Endothelial cell of umbilical vein (primary cell): ENCODE measurements at regions not wholly inside any gene's neighbourhood (a gene's known extent, or its start where the extent isn't known, plus 50 kb on each side); places are given as distances from the start of the nearest gene placed in this dataset.

ENCODE experiments used
- BruUV-seq: library from RNA; stranded (reverse); fragments of 400-500 nt; replicated peaks from 2 replicates; lab custom pipeline; 2021; lab: Mats Ljungman, UMichigan
- CTCF ChIA-PET: fragments of 300-600, 350-600 bp; sonication (Branson Sonifier 250); formaldehyde crosslinking; loops from one replicate; lab custom pipeline; 2021; ENCODE audit warnings: antibody characterized with exemption, inconsistent platforms; lab: Charles Lee
- POLR2A ChIA-PET: fragments of 300-600, 350-600 bp; sonication (Branson Sonifier 250); formaldehyde crosslinking; loops from one replicate; lab custom pipeline; 2021; ENCODE audit warnings: antibody characterized with exemption, inconsistent platforms; lab: Charles Lee
- DNase-seq: peaks from one replicate; pipeline ENCODE4 v3.0.0-alpha.2; 2011; ENCODE audit warnings: low read depth, low spot score
- FAIRE-seq: peaks from 2 replicates; lab custom pipeline; 2011; peaks lifted over from hg19 to GRCh38; lab: Jason Lieb, UNC
- H2AFZ ChIP-seq: 2 replicates; pipeline ENCODE4 v1.6.0; 2012; ENCODE audit warnings: low read depth, low read length, control low read depth, inconsistent platforms
- H3K27ac ChIP-seq: 2 replicates; pipeline ENCODE4 v1.5.1; 2011; ENCODE audit warnings: low read depth, mild to moderate bottlenecking, control low read depth, low read length, moderate library complexity; ENCODE audit not compliant: insufficient read depth
- H3K27me3 ChIP-seq, 2 experiments: 2 replicates each; pipeline versions ENCODE4 v1.6.0 to v1.6.1; 2011; ENCODE audit warnings: low read length in 2 of 2, mixed read lengths in 1 of 2; ENCODE audit not compliant: control insufficient read depth in 2 of 2, insufficient read depth in 2 of 2
- H3K36me3 ChIP-seq, 2 experiments: 2 replicates in 1 of 2; 3 replicates in 1 of 2; pipeline ENCODE4 v1.5.1; 2011; ENCODE audit warnings: low read length in 2 of 2, mild to moderate bottlenecking in 1 of 2, moderate library complexity in 1 of 2; ENCODE audit not compliant: control insufficient read depth in 2 of 2, insufficient read depth in 2 of 2; ENCODE audit errors: extremely low read depth in 1 of 2
- H3K4me1 ChIP-seq: 3 replicates; pipeline ENCODE4 v1.5.1; 2011; ENCODE audit warnings: mild to moderate bottlenecking, low read length; ENCODE audit not compliant: control insufficient read depth, insufficient read depth; ENCODE audit errors: extremely low read depth
- H3K4me2 ChIP-seq: 2 replicates; pipeline ENCODE4 v1.6.1; 2011; ENCODE audit warnings: low read length, control low read depth, mixed read lengths; ENCODE audit not compliant: insufficient read depth
- H3K4me3 ChIP-seq, 3 experiments: fragments of 200-600 bp in 1 of 3; sonication (generic), shearing (Covaris generic) in 1 of 3; replicated peaks in 1 of 3; 2 replicates each; pipeline ENCODE4 v1.5.1; 2011 to 2016; ENCODE audit warnings: control low read depth in 3 of 3, low read length in 3 of 3, mild to moderate bottlenecking in 2 of 3, inconsistent platforms in 1 of 3, low read depth in 1 of 3, moderate library complexity in 1 of 3; ENCODE audit not compliant: insufficient read depth in 1 of 3
- H3K79me2 ChIP-seq: 2 replicates; pipeline ENCODE4 v1.6.0; 2012; ENCODE audit warnings: low read length, inconsistent platforms; ENCODE audit not compliant: control insufficient read depth, insufficient read depth
- H3K9ac ChIP-seq: replicated peaks from 2 replicates; pipeline ENCODE3; 2011; ENCODE audit warnings: low read length, control low read depth; ENCODE audit not compliant: insufficient read depth; ENCODE audit errors: extremely low read depth
- H3K9me1 ChIP-seq: replicated peaks from 3 replicates; pipeline ENCODE4 v1.6.0; 2011; ENCODE audit warnings: mild to moderate bottlenecking, low read length; ENCODE audit not compliant: control insufficient read depth, insufficient read depth; ENCODE audit errors: extremely low read depth
- H3K9me3 ChIP-seq: replicated peaks from 2 replicates; pipeline ENCODE4 v1.5.1; 2012; ENCODE audit warnings: low read length, inconsistent platforms; ENCODE audit not compliant: control insufficient read depth, insufficient read depth
- H4K20me1 ChIP-seq: replicated peaks from 2 replicates; pipeline ENCODE3; 2011; ENCODE audit warnings: mild to moderate bottlenecking, low read length; ENCODE audit not compliant: control insufficient read depth, insufficient read depth; ENCODE audit errors: extremely low read depth
- CTCF ChIP-seq, 2 donors: IDR thresholded peaks; 1 replicate in 1 of 2; 2 replicates in 1 of 2; pipeline ENCODE4 v1.5.1; 2011; ENCODE audit warnings: low read length in 2 of 2, mild to moderate bottlenecking in 2 of 2, moderate library complexity in 2 of 2, control low read depth in 1 of 2, inconsistent platforms in 1 of 2, low read depth in 1 of 2; ENCODE audit not compliant: insufficient read depth in 1 of 2; ENCODE audit errors: extremely low read depth in 1 of 2
- GATA2 ChIP-seq: IDR thresholded peaks from 2 replicates; pipeline ENCODE4 v1.7.0; 2011; ENCODE audit warnings: low read depth, mild to moderate bottlenecking, moderate library complexity, mixed read lengths, low read length; ENCODE audit not compliant: insufficient read length, insufficient read depth
- dilution Hi-C: fragments of 300-500 bp; cut with MboI; formaldehyde crosslinking; loops from one replicate; pipeline ENCODE4 v1.15.0; 2019; ENCODE audit warnings: low sequenced_read_pairs; ENCODE audit not compliant: extremely low pct_ligation_motif_present
- intact Hi-C: fragments of 100-400 bp; cut with micrococcal nuclease; formaldehyde crosslinking; loops from one replicate; pipeline ENCODE4 v1.10.0; 2022

- Histone ChIP-seq H3K36me3 (no peaks in the 10 kb centered on the region), H3K27me3 (no peaks in the 10 kb centered on the region), H4K20me1 (no peaks in the 10 kb centered on the region), H3K9me1 (no peaks in the 10 kb centered on the region), H2AFZ (no peak overlapping the region), H3K4me1 (peaks cover 6% of the 10 kb centered on the region), H3K4me2 (no peak overlapping the region), H3K9ac (no peak overlapping the region), H3K27ac (no peak overlapping the region), H3K9me3 (no peaks in the 10 kb centered on the region), H3K4me3 (no peak overlapping the region), H3K79me2 (no peaks in the 10 kb centered on the region)
- ChIA-PET CTCF (interaction anchor here (0.6 to 2.4 kb wide), 17 partner anchors 8 to 569 kb away, joined by 3 to 65 read pairs (median 4); partner anchors contain the start of gene PTGER4), POLR2A (no interaction called here)
- FAIRE-seq = peak; percentile 48
- dilution Hi-C loops = no loop called here
- intact Hi-C loops = loop anchor here (1.0 to 10.0 kb wide), 2 partner anchors 221 to 522 kb away; no protein-coding TSS in a partner anchor
- no TSS peak for BruUV-seq
- peak; percentile 44 for DNase-seq
- TF ChIP-seq GATA2 (no peak), CTCF (IDR thresholded peaks at IDR 0.05; ENCODE audit: extremely low read depth in 1 of 2, insufficient read depth in 1 of 2, low read depth in 1 of 2, low read length in 2 of 2) (peak in 1 of 2 donors; percentile 10)
Measured at GRCh38 chr5:40165789-40166728, 513.7 kb upstream of the PTGER4 start.
